ENCODE measurements at regions not wholly inside any gene's neighbourhood (a gene's known extent, or its start where the extent isn't known, plus 50 kb on each side); places are given as distances from the start of the nearest gene placed in this dataset.

DNA sequence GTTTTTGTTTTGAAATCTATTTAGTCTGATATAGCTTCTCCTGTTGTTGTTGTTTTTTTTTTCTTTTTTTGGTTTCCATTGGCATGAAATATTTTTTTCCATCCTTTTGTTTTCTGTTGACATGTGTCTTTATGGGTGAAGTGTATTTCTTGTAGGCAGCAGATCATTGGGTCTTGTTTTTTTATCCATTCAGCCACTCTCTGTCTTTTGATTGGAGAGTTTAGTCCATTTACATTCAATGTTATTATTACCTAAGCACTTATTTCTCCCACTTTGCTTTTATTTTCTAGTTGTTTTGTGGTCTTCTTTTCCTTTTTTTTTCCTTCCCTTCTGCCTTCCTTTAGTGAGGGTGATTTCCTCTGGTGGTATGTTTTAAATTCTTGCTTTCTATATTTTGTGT lies 193.6 kb upstream of the TMEM260 start:
- Mint-ChIP-seq H3K4me1 (no peaks in the 10 kb centered on the region), H3K36me3 (ENCODE audit: low read depth) (no peaks in the 10 kb centered on the region), H3K4me3 (no peak overlapping the region), H3K27ac (no peak overlapping the region), H3K9me3 (peaks cover 19% of the 10 kb centered on the region), H3K27me3 (ENCODE audit: insufficient read depth) (no peaks in the 10 kb centered on the region)
- Histone ChIP-seq H3K9ac (ENCODE audit: extremely low read depth, low read length, poor library complexity, severe bottlenecking) (no peak overlapping the region), H3K9me3 (ENCODE audit: control insufficient read depth, low read length) (peaks cover 9% of the 10 kb centered on the region), H3K4me3 (ENCODE audit: low read length) (no peak overlapping the region), H3K27ac (ENCODE audit: low read depth, low read length) (no peak overlapping the region), H3K36me3 (ENCODE audit: control insufficient read depth, insufficient read depth, low read length) (no peaks in the 10 kb centered on the region), H3K4me1 (ENCODE audit: control insufficient read depth, insufficient read depth, low read length) (no peaks in the 10 kb centered on the region), H3K27me3 (ENCODE audit: control insufficient read depth, insufficient read depth, low read length, poor library complexity, severe bottlenecking) (no peaks in the 10 kb centered on the region)
- TF ChIP-seq, protein P1, sequence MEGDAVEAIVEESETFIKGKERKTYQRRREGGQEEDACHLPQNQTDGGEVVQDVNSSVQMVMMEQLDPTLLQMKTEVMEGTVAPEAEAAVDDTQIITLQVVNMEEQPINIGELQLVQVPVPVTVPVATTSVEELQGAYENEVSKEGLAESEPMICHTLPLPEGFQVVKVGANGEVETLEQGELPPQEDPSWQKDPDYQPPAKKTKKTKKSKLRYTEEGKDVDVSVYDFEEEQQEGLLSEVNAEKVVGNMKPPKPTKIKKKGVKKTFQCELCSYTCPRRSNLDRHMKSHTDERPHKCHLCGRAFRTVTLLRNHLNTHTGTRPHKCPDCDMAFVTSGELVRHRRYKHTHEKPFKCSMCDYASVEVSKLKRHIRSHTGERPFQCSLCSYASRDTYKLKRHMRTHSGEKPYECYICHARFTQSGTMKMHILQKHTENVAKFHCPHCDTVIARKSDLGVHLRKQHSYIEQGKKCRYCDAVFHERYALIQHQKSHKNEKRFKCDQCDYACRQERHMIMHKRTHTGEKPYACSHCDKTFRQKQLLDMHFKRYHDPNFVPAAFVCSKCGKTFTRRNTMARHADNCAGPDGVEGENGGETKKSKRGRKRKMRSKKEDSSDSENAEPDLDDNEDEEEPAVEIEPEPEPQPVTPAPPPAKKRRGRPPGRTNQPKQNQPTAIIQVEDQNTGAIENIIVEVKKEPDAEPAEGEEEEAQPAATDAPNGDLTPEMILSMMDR (conservative IDR thresholded peaks at IDR 0.05): no peak
- no peak for DNase-seq

DNA sequence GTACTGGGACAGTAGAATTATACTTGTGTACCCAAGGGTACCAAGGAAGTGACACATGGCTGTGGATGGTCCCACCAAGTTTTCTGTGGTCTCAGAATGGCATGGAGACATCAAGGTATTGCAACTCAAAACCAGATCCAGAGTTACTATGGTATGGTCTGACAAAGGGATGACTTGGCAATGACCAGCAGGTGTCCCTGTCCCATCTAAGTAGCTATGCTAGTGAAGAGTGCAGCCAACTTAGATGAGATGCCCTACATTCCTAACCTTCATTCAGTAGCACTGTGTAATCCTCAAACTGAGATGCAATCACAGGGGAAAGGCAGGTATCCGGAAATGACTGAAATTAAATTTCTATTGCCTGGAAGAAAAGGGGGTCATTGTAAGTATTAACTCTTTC lies 188.7 kb upstream of the TMEM260 start:
- Mint-ChIP-seq H3K4me1 (no peaks in the 10 kb centered on the region), H3K4me3 (no peak overlapping the region), H3K9me3 (peaks cover 3% of the 10 kb centered on the region), H3K27ac (no peak overlapping the region), H3K27me3 (ENCODE audit: insufficient read depth) (no peaks in the 10 kb centered on the region), H3K36me3 (ENCODE audit: low read depth) (no peaks in the 10 kb centered on the region)
- TF ChIP-seq, protein P1 (conservative IDR thresholded peaks at IDR 0.05): peak; percentile 74
- Histone ChIP-seq H3K9me3 (ENCODE audit: control insufficient read depth, low read length) (no peaks in the 10 kb centered on the region), H3K36me3 (ENCODE audit: control insufficient read depth, insufficient read depth, low read length) (no peaks in the 10 kb centered on the region), H3K4me1 (ENCODE audit: control insufficient read depth, insufficient read depth, low read length) (no peaks in the 10 kb centered on the region), H3K4me3 (ENCODE audit: low read length) (no peak overlapping the region), H3K27me3 (ENCODE audit: control insufficient read depth, insufficient read depth, low read length, poor library complexity, severe bottlenecking) (no peaks in the 10 kb centered on the region), H3K9ac (ENCODE audit: extremely low read depth, low read length, poor library complexity, severe bottlenecking) (no peak overlapping the region), H3K27ac (ENCODE audit: low read depth, low read length) (no peak overlapping the region)
- peak; percentile 63 for DNase-seq
- WGBS, 2 experiments (ENCODE audit: insufficient coverage in 1 of 2, insufficient read length in 1 of 2): 67 to 93% methylated on average over 1 of the region's 1 CpG

DNA sequence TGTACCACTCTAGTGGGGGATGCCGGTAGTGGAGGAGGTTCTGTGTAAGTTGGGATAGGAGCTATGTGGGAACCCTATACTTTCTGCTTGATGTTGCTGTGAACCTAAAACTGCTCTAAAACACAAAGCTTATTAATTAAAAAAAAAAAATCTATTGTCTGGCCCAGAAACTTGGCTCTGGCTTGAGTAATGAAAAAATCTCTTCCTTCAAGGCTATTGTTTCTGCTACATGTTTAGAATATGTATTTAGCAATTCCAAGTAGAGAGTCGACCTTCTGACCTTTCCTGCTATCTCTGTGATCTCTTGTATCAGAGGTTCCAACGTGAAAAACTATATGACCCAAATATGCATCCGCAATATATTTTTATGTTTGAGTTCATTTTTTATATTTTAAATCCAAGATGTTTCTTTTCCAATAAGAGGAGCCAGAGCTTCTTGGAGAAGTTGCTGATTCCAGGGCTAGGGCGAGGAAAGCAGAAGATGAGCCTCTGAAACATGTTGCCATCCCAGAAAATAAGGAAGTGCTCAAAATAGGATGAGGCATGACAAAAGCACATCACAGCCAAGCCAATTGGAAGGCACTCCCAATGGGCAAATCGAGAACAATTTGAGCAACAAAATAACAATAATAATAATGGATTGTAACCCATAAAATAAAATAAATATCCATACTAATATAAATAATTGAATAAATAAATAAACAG lies 184.6 kb upstream of the TMEM260 start:
- Histone ChIP-seq H3K9me3 (ENCODE audit: control insufficient read depth, low read length) (no peaks in the 10 kb centered on the region), H3K27me3 (ENCODE audit: control insufficient read depth, insufficient read depth, low read length, poor library complexity, severe bottlenecking) (no peaks in the 10 kb centered on the region), H3K4me3 (ENCODE audit: low read length) (no peak overlapping the region), H3K27ac (ENCODE audit: low read depth, low read length) (no peak overlapping the region), H3K36me3 (ENCODE audit: control insufficient read depth, insufficient read depth, low read length) (no peaks in the 10 kb centered on the region), H3K4me1 (ENCODE audit: control insufficient read depth, insufficient read depth, low read length) (no peaks in the 10 kb centered on the region), H3K9ac (ENCODE audit: extremely low read depth, low read length, poor library complexity, severe bottlenecking) (no peak overlapping the region)
- 83 to 96% methylated on average over 2 to 5 of the region's 6 CpGs for WGBS, 2 experiments (ENCODE audit: insufficient coverage in 1 of 2, insufficient read length in 1 of 2)
- no peak overlapping the region for H3K27ac Mint-ChIP-seq
- no peaks in the 10 kb centered on the region for H3K9me3 Mint-ChIP-seq
- H3K36me3 Mint-ChIP-seq (ENCODE audit: low read depth): no peaks in the 10 kb centered on the region
- no peaks in the 10 kb centered on the region for H3K4me1 Mint-ChIP-seq
- H3K4me3 Mint-ChIP-seq: no peak overlapping the region
- DNase-seq: no peak
- TF ChIP-seq, protein P1 (conservative IDR thresholded peaks at IDR 0.05): no peak
- H3K27me3 Mint-ChIP-seq (ENCODE audit: insufficient read depth): no peaks in the 10 kb centered on the region

Data from endodermal cell (in vitro differentiated cells).